A673 (cell line): ENCODE measurements at regions not wholly inside any gene's neighbourhood (a gene's known extent, or its start where the extent isn't known, plus 50 kb on each side); places are given as distances from the start of the nearest gene placed in this dataset.
A peak's percentile ranks its signal among the peaks of the same experiment; 100 is the strongest.
"Not testable (repeated sequence)": the region's sequence is repeated elsewhere in the genome, so short reads cannot be mapped to it uniquely, and the experiment has no call there.

ENCODE experiments used
- BruUV-seq: library from RNA; stranded (reverse); fragments of 400-500 nt; replicated peaks from 2 replicates; lab custom pipeline; 2021; lab: Mats Ljungman, UMichigan
- CTCF ChIA-PET: fragments of 300-600 bp; sonication (Branson Sonifier 250); formaldehyde crosslinking; loops from one replicate; lab custom pipeline; 2022; ENCODE audit warnings: antibody characterized with exemption; lab: Charles Lee
- POLR2A ChIA-PET: fragments of 300-600 bp; sonication (Branson Sonifier 250); formaldehyde crosslinking; loops from one replicate; lab custom pipeline; 2022; ENCODE audit warnings: antibody characterized with exemption; ENCODE audit not compliant: low non-redundant PET; lab: Charles Lee
- DNase-seq: peaks from one replicate; pipeline ENCODE4 v3.0.0-alpha.2; 2015; ENCODE audit warnings: low spot score
- H3K27ac ChIP-seq: fragments of 200-600 bp; sonication (generic); 2 replicates; pipeline ENCODE4 v1.5.1; 2016; ENCODE audit warnings: mixed run types, low read depth, mild to moderate bottlenecking, mixed read lengths, antibody characterized with exemption, low read length; ENCODE audit not compliant: poor library complexity, severe bottlenecking
- H3K27me3 ChIP-seq: fragments of 200-600 bp; sonication (generic); replicated peaks from 2 replicates; pipeline ENCODE4 v1.6.1; 2017; ENCODE audit warnings: mixed run types, low read depth, mild to moderate bottlenecking, mixed read lengths, antibody characterized with exemption, low read length; ENCODE audit not compliant: insufficient read depth, poor library complexity
- H3K36me3 ChIP-seq: fragments of 200-600 bp; sonication (generic); 2 replicates; pipeline ENCODE4 v1.6.1; 2016; ENCODE audit warnings: mixed run types, mild to moderate bottlenecking, mixed read lengths, antibody characterized with exemption, low read length; ENCODE audit not compliant: insufficient read depth, poor library complexity, severe bottlenecking
- H3K4me1 ChIP-seq: fragments of 200-600 bp; sonication (generic); 2 replicates; pipeline ENCODE4 v1.6.1; 2017; ENCODE audit warnings: mixed run types, mild to moderate bottlenecking, mixed read lengths, antibody characterized with exemption, low read length; ENCODE audit not compliant: insufficient read depth, poor library complexity, severe bottlenecking
- H3K4me3 ChIP-seq: fragments of 200-600 bp; sonication (generic); 2 replicates; pipeline ENCODE4 v1.5.1; 2016; ENCODE audit warnings: low read depth, mixed run types, mild to moderate bottlenecking, mixed read lengths, low read length; ENCODE audit not compliant: poor library complexity, severe bottlenecking
- H3K9me3 ChIP-seq: fragments of 200-600 bp; sonication (generic); 2 replicates; pipeline ENCODE4 v1.6.1; 2016; ENCODE audit warnings: mixed run types, low read depth, mild to moderate bottlenecking, mixed read lengths, antibody characterized with exemption, low read length; ENCODE audit not compliant: poor library complexity, severe bottlenecking
- CTCF ChIP-seq: fragments of 300-800, 200-600 bp; sonication (generic); conservative IDR thresholded peaks from 2 replicates; pipeline ENCODE4 v1.5.1; 2017; ENCODE audit warnings: low read depth, mild to moderate bottlenecking, antibody characterized with exemption, low read length, moderate library complexity, mixed read lengths
- EZH2 ChIP-seq: fragments of 200-600 bp; sonication (generic); IDR thresholded peaks from 2 replicates; pipeline ENCODE4 v1.6.1; 2017; ENCODE audit warnings: borderline replicate concordance, low read depth, mild to moderate bottlenecking, mixed read lengths, antibody characterized with exemption, low read length; ENCODE audit not compliant: poor library complexity, severe bottlenecking
- intact Hi-C: fragments of 100-400 bp; cut with micrococcal nuclease; formaldehyde crosslinking; loops from one replicate; pipeline ENCODE4 v1.10.0; 2022; ENCODE audit not compliant: unreplicated experiment

DNA sequence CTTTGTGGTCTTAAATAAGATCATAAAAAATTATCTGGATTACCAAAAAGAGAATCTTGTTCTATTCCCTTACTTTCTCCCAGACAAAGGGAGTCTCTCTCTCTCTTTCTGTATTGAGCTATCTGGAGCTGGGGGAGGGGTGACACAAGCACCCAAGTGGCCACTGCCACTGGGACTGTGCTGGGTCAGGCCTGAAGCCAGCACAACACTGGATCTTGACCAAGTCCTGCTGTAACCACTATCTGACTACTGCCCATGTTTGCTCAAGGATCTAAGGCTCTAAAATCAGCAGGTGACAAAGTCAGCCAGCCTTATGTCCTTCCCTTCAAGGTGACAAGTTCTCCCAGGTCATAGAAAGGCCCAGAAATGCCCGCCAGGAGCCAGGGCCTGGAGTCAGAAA, 75.0 kb upstream of the SPATA16 start:
- ChIA-PET POLR2A (no interaction called here), CTCF (no interaction called here)
- no peaks in the 10 kb centered on the region for H3K27me3 ChIP-seq
- DNase-seq, result no peak
- no peak overlapping the region for H3K27ac ChIP-seq
- no TSS peak for BruUV-seq
- no peak overlapping the region for H3K4me3 ChIP-seq
- no peaks in the 10 kb centered on the region for H3K36me3 ChIP-seq
- no peaks in the 10 kb centered on the region for H3K4me1 ChIP-seq
- TF ChIP-seq CTCF (no peak), EZH2 (no peak)
- intact Hi-C loops, result no loop called here
- no peaks in the 10 kb centered on the region for H3K9me3 ChIP-seq

DNA sequence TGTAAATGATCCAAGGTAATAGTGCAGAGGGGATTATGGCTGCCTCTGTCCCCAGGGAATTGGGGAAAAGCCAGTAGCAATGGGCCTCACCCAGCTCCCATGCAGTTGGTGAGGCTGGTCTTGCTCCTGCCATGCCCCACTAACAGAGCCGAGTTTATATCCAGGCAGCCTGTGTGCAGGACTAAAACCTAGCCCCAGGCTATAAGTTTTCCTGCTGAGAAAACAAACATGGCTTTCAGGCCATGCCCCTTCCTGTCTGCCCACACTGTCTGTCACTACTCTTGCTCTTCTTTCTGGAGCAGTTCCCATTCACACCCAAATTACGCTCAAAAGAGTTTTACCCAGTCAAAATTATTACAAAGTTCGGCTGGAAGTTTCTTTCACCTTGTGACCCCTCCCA, 73.5 kb upstream of the SPATA16 start:
- Histone ChIP-seq H3K4me1 (no peaks in the 10 kb centered on the region), H3K36me3 (no peaks in the 10 kb centered on the region), H3K9me3 (no peaks in the 10 kb centered on the region), H3K27ac (no peak overlapping the region), H3K27me3 (no peaks in the 10 kb centered on the region), H3K4me3 (no peak overlapping the region)
- intact Hi-C loops, result no loop called here
- DNase-seq, result peak; percentile 33
- TF ChIP-seq CTCF (no peak), EZH2 (no peak)
- ChIA-PET CTCF (no interaction called here), POLR2A (no interaction called here)
- BruUV-seq, result no TSS peak

GRCh38 chr3:173199568-173199967, 58.5 kb upstream of the SPATA16 start:
- ChIA-PET POLR2A (no interaction called here), CTCF (no interaction called here)
- no peak for TF ChIP-seq CTCF
- TF ChIP-seq EZH2, result no peak
- DNase-seq, result no peak
- peaks cover 11% of the 10 kb centered on the region for H3K9me3 ChIP-seq
- intact Hi-C loops, result no loop called here
- no peak overlapping the region for H3K4me3 ChIP-seq
- no peaks in the 10 kb centered on the region for H3K27me3 ChIP-seq
- no peaks in the 10 kb centered on the region for H3K36me3 ChIP-seq
- no peak overlapping the region for H3K27ac ChIP-seq
- BruUV-seq, result no TSS peak
- no peaks in the 10 kb centered on the region for H3K4me1 ChIP-seq

DNA sequence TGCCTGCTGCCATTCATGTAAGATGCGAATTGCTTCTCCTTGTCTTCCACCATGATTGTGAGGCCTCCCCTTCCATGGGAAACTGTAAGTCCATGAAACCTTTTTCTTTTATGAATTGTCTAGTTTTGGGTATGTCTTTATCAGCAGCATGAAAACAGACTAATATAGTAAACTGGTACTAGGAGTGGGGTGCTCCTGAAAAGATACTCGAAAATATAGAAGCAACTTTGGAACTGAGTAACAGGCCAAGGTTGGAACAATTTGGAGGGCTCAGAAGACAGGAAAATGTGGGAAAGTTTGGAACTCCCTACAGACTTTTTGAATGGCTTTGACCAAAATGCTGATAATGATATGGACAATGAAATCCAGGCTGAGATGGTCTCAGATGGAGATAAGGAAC, 53.8 kb upstream of the SPATA16 start:
- H3K27ac ChIP-seq, POLR2A ChIA-PET, H3K4me3 ChIP-seq, DNase-seq, BruUV-seq, H3K36me3 ChIP-seq, CTCF ChIA-PET, H3K27me3 ChIP-seq, intact Hi-C loops: not testable (repeated sequence)
- peaks cover 26% of the 10 kb centered on the region for H3K4me1 ChIP-seq
- H3K9me3 ChIP-seq, result peaks cover 15% of the 10 kb centered on the region
